Erythroblast (primary cell): ENCODE measurements at regions not wholly inside any gene's neighbourhood (a gene's known extent, or its start where the extent isn't known, plus 50 kb on each side); places are given as distances from the start of the nearest gene placed in this dataset.
"Not testable (repeated sequence)": the region's sequence is repeated elsewhere in the genome, so short reads cannot be mapped to it uniquely, and the experiment has no call there.

Experiments
- DNase-seq, 2 experiments: peaks; one replicate each; lab custom pipeline; 2025; lab: John Stamatoyannopoulos, UW
- GATA1 ChIP-seq: IDR thresholded peaks from 2 replicates; pipeline ENCODE4 v1.6.1; 2011; ENCODE audit warnings: low read depth, mild to moderate bottlenecking, control low read depth, low read length, moderate library complexity
- POLR2A ChIP-seq: IDR thresholded peaks from 2 replicates; pipeline ENCODE4 v1.6.1; 2011; ENCODE audit warnings: mild to moderate bottlenecking, low read length

DNA sequence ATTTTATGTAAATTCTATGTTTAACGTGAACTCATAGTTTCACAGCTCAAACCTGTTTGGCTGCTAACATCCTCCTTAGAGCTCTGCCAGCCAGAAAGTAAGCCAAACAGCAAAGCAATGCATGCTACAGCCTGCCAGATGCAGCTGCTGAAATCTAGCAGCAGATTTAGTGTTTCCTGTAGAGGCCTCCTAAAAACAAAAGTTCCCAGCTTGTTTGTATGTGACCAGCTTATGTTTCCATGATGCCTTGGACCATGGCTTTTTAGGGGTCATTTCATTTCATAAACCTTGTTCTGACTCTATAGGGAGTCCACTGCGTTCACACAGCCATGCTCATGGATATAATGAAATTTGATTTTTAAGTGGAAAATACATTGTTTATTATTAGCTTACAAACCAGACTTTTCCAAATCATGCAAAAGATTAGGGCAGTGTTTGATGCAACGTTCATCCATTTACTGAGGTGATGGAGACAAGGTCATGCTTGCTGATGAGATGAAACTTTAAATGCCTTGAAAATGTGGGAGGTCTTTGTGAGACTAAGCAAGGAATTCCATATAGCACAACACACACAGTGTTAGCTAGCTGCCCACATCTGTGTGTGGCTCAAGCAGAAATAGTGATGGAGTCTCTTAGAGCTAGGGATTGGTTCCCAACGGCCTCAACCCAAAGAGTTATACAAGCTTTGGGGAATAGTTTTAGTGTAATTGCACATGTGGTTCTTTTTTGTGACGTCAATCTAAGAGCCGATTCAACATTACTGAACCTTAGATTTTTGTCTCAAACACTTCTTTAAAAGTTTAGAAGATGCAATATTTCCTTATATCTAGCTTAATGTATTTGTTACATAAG lies 157.5 kb upstream of the LRIG3 start:
- TF ChIP-seq GATA1 (no peak), POLR2A (no peak)
- no peak for DNase-seq

DNA sequence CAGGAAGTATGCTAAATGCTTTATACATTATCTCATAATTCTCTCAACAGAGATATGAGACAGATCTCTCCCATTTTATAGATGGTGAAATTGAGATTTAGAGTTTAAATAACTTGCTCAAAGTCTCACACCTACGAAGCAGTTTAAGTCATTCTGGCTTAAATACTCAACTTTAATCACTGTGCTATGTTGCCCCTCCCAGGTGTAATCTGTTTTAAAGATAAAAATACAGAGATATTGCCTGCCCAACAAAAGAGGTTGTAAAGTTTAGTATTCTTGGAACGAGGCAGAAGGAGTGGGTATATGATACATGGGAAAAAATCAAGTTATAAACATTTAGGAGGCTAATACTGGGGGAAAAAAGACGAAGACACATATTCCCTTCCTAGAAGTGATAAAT lies 156.8 kb upstream of the LRIG3 start:
- no peak for DNase-seq
- TF ChIP-seq POLR2A, result no peak
- TF ChIP-seq GATA1, result no peak

DNA sequence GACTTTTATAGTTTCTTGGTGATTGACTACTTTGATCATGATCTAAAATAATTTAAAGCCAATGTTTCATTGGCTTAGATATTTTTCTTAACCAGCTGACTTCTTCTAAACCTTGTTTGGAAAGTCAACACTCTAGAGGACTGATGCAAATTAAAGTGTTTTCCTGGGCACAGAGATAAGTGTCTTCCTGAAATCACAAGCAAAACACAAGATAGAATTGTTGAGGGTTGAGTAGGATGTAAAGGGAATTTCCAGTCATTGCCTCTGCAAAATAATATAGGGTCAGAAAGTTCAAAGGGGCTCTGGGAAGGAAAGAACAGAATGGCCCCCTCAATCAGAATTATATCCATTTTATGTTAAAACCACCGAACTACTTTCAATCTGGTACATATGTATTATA lies 156.3 kb upstream of the LRIG3 start:
- DNase-seq, result no peak
- TF ChIP-seq GATA1 (no peak), POLR2A (no peak)

DNA sequence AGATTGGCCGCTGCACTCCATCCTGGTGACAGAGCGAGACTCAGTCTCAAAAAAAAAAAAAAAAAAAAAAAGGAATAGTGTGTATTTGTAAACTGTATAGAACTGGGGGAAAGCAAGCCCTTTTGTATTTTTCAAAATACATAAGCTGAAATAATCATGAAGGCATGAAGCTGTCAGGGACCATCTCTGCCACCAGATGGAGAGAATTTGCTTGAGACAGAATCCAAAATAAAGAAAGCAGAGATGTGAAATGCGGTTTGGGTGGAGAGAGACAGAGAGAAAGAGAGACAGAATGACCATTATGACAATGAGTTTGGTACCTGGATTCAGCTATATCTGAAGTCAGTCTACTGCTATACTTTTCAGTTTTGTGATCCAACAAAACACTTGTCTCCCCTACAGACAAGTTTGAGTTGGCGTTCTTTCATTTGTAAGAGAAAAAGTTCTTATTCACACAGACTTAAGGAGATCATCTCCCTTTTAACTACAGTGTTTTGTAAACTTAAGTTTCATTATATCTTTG lies 155.7 kb upstream of the LRIG3 start:
- DNase-seq, result no peak
- no peak for TF ChIP-seq GATA1
- no peak for TF ChIP-seq POLR2A

DNA sequence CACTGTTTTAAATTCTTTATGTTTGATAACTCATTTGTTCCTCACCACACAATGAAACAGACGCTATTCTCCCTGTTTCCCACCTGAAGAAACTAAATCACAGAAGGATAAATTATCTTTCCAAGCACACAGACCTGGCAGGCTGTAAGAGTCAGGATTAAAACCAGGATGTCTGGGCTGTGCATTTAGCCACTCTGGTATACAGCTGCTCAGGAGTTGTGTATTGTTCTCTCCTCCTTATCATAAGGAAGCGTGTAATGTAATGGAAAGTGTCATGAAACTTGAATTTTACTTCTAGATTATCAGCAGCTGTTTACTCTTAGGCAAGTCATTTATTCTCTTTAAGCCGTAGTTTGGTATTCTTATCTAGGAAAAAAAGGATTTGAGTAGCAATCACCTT lies 154.8 kb upstream of the LRIG3 start:
- DNase-seq, result no peak
- no peak for TF ChIP-seq POLR2A
- TF ChIP-seq GATA1, result no peak

DNA sequence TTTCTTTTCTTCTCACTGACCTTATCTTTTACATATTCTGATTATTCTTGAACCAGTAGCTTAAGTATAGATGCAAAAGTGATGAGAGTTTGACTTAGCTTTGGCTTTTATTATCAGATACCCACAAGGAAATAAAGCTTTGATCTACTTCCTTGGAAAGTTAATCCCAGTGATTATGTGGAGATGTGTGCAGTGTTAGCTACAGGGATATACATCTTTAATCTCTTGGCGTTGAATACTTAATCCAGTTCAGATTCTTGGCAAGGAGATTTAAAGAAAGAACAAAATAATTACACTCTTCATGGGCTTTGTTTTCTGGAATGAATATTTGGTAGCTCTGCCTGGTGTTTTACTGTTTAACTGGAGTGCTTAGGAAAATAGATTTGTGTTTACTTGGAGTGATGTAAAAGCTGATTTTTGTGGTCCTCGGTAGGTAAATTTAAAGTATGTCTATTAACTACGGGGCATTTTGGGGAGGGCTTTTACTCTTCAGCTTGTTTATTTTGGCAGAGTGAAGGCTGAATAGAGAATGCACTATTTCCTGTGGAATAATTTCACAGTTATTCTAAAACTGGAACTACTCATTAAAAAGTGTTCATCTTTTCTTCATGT lies 150.1 kb upstream of the LRIG3 start:
- TF ChIP-seq POLR2A (no peak), GATA1 (no peak)
- DNase-seq, result no peak

DNA sequence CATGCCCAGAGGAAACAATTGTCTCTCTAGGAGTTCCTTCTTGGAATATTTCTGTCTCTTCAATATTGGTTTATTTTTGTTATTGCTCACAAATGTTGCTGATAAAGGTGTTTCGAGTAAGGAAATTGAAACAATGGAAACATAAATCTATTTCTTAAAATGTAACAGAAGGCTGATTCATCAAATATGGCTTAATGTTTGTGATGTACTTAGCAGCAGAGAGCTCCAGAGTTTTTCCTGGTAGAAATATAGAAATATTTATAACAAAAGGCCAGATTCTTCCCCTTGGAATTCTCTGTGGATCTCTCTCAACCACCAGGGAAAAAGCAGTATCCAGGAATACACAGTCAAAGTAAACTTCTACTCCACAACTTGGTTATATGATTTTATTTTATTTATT lies 149.2 kb upstream of the LRIG3 start:
- no peak for DNase-seq
- no peak for TF ChIP-seq GATA1
- TF ChIP-seq POLR2A, result no peak

DNA sequence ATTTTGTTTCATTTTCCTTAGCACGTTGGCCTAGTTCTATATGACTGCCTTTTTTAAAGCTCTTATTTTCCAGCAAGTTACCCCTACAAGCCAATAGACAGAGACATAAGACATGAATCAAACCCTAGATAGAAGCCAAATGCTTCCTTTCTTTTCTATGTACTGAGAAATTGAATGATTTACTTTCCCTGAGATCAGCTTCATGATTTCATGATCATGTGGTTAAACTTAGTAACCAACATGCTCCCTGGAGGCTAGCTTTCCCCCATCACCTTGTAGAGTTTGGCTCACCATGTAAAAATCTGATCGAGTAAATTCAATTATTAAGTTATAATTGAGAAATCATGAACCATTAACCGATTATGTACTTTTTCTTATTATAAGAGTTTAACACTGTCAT lies 148.1 kb upstream of the LRIG3 start:
- TF ChIP-seq POLR2A (no peak), GATA1 (no peak)
- DNase-seq, result no peak

DNA sequence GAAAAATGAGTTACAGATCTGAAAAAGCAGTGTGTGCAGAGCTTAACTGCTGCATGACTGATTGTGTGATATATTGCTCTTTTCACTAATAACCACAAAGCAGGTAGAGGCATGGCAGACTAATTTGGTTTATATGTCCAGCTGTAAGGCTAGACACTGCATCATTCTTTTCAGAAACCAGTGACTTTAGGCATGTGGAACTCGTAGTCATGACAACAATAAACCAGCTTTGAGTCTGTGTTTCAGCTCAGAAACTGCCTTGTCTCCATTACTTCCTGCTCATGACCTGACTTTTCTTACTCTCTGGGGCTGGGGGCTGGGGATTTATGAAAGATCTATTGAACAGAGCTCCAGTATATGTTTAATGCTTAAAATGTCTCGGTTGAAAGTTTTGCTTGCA lies 146.8 kb upstream of the LRIG3 start:
- no peak for TF ChIP-seq POLR2A
- no peak for TF ChIP-seq GATA1
- DNase-seq, result no peak

DNA sequence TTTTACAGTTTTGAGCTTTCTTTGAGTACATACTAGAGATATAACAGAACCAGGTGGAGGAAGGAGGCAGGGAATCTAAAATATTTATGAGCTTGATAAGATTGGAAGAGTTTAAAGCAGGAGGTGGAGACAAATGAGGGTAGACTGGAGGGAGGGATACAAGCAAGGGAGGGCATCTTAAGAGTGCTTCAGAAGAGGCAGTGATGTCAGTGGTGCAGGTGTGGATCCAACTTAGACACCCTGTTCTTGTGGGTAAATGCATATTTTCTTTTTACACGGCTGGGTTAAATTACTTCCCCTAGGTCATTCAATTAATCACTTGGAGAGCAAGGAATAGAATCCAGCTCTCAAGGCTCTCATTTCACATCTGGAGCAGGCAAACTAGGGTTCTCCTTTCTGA lies 146.1 kb upstream of the LRIG3 start:
- TF ChIP-seq GATA1, result no peak
- no peak for TF ChIP-seq POLR2A
- DNase-seq, result no peak

DNA sequence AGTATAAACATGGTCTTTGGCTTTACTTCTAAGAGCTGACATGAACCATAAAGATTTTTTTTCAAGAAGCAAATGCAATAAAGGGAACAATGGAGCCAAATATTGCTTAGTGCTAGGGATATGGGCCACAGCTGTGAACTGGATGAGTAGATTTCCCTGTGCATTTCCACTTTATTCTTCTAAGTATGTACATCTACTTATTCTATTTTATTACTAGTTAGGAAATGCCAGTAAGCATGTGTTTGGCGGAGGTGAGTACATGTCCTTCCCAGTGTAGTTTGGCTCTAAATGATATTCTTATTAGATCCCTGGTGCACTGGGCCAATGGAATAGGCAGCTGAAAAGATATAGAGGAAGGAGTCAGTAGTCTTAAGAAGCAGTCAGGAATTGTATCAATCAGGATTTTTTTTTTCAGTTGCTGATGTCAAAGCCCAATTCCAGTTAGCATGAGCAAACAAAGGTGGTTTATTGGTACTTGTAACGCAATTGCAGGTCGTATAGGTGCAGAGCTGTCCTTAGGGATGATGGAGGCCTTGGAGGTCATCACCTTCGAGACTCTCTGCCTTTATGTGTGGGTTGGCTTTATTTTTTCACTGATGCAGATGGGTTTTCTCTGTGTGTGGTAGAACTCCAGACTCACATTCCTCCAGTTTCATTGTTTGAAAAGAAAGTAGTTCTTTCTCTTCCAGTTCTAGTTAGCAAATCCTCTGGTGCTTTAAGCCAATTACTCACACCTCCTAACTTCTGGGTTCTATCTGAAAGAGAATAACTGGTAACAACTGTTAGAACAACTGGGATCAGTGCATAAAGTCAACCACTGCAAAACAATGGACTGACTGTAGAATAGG lies 139.0 kb upstream of the LRIG3 start:
- no peak for DNase-seq
- TF ChIP-seq GATA1, result no peak
- no peak for TF ChIP-seq POLR2A

DNA sequence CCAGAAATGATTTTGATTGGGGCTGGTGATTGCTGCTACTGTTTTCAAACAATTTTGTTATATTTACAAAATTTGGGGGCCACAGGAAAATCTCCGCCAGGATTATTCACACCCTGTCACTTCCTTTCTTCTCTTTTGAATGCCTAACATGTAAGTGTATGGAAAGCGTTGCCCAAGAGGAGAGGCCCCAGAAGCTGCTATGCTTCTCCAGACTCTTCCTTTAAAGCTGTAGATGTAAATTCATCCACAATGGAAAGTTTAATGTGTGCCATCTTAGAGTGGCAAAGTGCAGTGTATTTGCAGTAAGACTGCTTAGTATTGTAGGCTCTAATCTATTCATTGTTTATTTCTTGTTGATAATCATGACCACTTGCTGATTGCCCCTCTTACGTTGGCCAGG lies 136.7 kb upstream of the LRIG3 start:
- no peak for DNase-seq
- TF ChIP-seq GATA1, result no peak
- TF ChIP-seq POLR2A, result no peak

DNA sequence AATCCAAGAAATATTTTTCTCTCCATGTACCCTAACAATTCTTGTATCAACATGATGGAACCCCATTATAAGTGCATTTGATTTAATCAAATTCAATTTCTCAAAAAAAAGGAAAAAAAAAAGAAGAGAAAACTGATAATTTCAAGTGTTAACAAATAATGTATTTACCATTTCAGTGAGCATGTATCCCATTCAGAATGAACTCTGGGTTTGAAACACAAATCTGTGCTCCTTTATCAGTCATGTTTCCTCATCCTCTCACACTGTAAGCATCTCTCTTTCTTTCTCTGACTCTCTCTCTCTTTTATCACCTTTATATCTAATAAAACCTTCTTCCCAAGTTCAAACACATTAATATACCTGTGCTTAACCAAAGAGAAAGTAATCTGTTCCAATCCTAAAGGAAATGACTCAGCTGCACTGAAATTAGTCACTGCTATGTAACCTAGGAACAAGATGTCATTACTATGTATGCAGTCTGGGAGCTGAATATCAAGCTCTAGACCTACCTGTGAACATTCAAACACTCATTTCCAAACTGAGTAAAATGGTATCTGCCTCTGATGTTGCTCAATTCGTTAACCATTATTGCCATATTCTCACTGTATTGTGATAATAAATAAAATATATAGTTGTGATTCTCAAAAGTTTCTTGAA lies 135.0 kb upstream of the LRIG3 start:
- TF ChIP-seq GATA1 (no peak), POLR2A (no peak)
- no peak for DNase-seq

DNA sequence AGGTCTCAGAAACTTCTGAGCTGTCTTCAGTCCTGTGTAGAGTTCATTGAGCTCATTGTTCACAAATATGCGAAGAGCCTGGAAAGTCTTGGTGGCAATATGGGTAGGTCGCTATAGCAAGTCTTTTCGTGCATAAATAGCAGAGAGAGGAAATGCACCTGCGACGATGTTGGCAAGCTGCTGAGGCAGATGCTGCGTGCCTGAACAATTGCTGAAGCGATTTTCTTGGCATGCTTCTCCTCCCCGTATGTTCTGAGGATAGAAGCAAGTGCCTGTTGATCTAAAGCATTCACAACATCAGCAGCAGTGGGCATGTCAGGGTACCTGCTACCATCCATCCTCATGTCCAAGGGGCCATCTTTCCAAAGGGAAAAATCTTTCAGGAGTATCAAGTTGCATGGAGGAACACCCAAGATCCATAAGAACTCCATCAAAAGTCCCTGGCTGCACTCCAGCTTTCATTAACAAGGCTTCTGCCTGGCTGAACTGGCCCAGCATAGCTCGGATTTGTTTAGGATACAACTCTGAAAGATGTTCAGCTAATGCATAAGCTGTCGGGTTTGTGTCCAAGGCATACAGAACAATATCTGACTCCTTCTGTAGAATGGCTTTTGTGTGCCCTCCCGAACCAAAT lies 133.1 kb upstream of the LRIG3 start:
- not testable (repeated sequence) for DNase-seq
